ENCODE measurements at regions not wholly inside any gene's neighbourhood (a gene's known extent, or its start where the extent isn't known, plus 50 kb on each side); places are given as distances from the start of the nearest gene placed in this dataset.

DNA sequence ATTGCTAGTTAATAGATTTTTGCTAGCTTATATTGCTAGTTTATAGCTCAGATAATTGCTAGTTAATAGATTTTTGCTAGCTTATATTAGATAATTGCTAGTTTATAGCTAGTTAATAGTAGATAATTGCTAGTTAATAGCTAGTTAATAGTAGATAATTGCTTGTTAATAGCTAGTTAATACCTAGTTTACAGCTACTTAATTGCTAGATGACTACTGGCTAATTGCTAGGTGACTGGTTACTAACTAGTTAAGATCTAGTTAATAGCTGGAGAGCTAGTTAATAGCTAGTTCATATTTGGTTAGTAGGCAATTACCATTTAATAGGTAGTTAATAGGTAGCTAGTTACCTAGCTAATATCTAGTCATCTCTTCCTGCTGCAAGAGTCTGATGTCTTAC, 633.8 kb upstream of the CT83 start:
- TF ChIP-seq SUZ12 (IDR thresholded peaks at IDR 0.05; ENCODE audit: extremely low read depth, insufficient read depth, insufficient read length): no peak
- no peak for TF ChIP-seq YY1 (IDR thresholded peaks at IDR 0.05; ENCODE audit: insufficient read depth, insufficient read length)
- TF ChIP-seq ZNF274 (IDR thresholded peaks at IDR 0.05; ENCODE audit: low read depth, low read length): no peak
